Endometrial microvascular endothelial cells (primary cell): ENCODE measurements at regions not wholly inside any gene's neighbourhood (a gene's known extent, or its start where the extent isn't known, plus 50 kb on each side); places are given as distances from the start of the nearest gene placed in this dataset.
"Not testable (repeated sequence)": the region's sequence is repeated elsewhere in the genome, so short reads cannot be mapped to it uniquely, and the experiment has no call there.

Experiments
- in situ Hi-C: cut with HindIII; loops from 2 replicates; pipeline ENCODE4 v1.10.0; 2017; ENCODE audit warnings: low sequenced_read_pairs, low pct_unique_long_range_greater_than_20kb; ENCODE audit errors: inconsistent ontology term

GRCh38 chr6:121539439-121539838 lies 104.0 kb downstream of the GJA1 start:
- in situ Hi-C loops = no loop called here

DNA sequence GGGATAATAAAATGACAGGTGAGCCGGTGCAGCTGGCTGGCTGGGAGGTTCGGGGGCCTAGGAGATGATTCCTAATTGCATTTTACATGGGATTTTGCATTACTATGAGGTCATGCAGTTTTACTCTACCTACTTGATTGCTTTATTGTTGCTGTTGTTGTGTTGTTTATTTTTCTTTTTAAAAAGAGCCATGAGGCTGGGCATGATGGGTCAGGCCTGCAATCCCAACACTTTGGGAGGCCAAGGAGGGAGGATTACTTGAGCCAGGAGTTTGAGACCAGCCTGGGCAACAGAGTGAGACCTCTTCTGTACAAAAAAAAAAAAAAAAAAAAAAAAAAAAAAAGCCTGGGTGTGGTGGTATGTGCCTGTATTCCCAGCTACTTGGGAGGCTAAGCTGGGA lies 104.8 kb downstream of the GJA1 start:
- in situ Hi-C loops = no loop called here

DNA sequence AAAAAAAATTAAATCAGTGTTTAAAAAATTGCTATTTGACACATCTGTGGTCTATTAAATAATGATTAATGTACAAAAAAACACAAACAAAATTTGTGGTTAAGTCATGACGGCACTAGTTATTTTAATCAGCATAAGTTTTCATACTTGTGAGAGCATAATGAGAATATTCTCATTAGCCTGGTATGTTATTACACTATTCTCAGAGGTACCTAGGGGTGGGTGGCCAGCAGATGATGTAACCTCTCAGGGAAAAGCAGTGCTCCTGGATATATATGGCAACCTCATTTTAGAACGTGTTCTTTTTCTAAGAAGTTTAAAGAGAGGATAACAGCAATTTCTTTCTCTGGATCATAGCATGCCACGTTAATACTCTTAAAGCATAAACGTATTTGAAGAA lies 109.2 kb downstream of the GJA1 start:
- in situ Hi-C loops = no loop called here

- in situ Hi-C loops = no loop called here
Observed at GRCh38 chr6:121548131-121548530, 112.7 kb downstream of the GJA1 start.

DNA sequence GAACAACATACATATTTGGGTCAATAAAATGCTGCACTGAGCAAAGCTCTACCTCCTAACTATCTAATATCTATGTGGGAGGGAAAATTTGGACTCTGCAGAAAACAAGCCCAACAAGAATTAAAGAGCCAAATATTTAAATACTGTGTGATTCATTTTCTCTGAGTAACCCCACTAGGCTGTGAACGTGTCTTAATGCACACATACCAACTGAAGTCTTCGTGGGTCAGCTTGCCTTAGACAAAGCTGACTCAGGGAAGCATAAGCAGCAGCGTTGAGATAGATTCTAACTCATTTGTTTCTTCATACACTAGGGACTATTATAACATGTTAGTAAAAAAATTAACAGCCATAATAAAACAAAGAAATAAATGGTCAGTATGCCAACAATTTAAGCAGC lies 114.3 kb downstream of the GJA1 start:
- in situ Hi-C loops = no loop called here

- in situ Hi-C loops = no loop called here
Observed at GRCh38 chr6:121550491-121551010, 115.1 kb downstream of the GJA1 start.

DNA sequence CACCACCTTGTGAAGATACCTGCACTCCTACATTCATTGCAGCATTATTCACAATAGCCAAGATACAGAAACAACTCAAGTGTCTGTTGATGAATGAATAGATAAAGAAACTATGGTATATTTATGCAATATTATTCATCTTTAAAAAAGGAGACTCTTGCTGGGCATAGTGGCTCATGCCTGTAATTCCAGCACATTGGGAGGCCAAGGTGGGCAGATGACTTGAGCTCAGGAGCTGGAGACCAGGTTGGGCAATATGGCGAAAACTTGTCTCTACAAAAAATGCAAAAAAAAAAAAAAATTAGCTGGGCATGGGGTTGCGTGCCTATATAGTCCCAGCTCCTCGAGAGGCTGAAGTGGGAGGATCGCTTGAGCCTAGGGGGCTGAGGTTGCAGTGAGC lies 119.8 kb downstream of the GJA1 start:
- in situ Hi-C loops = no loop called here

DNA sequence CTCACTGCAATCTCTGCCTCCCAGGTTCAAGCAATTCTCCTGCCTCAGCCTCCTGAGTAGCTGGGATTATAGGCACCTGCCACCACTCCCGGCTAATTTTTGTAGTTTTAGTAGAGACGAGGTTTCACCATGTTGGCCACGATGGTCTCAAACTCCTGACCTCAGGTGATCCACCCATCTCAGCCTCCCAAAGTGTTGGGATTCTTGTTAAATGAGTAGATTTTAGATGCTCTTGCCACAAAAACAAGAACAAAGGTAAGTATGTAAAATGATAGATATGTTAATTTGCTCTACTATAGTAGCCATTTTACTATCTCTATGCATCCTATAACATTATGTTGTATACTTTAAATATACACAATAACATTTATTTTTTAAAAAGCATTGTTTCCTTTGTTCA lies 120.7 kb downstream of the GJA1 start:
- in situ Hi-C loops = not testable (repeated sequence)

DNA sequence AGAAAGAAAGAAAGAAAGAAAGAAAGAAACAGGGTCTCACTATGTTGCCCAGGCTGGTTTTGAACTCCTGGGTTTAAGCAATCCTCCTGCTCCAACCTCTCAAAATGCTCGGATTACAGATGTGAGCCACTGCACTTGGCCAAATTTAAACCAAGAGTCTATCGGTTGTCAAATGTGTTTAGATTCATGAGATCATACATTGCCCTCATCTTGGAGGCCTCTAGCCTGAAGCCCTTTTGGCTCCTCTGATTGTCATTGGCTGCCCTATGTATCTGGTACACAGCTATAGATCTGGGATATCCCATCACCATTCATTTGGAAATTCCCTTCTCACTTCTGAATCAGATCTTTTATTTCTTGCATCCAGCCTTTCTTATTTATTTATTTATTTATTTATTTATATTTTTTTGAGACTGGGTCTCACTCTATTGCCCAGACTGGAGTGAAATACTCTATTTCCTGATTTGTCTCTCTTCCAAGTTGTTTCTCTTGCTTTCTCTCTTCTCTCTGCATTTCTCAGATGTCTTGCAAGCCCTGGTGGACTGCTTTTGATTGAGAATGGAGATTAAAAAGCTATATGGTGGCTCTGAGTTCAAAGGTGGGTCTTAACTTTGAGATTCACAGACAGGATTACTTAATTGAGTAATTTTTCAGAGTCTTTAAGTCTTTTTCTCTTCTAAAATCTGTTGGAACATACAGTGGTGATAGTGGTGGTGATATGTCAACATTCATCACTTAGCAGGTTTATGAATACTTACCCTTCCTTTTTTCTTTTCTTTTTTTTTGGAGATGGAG lies 121.9 kb downstream of the GJA1 start:
- in situ Hi-C loops = no loop called here

GRCh38 chr6:121559611-121560269 lies 124.3 kb downstream of the GJA1 start:
- in situ Hi-C loops = no loop called here

- in situ Hi-C loops = no loop called here
Observed at GRCh38 chr6:121560476-121560875, 125.0 kb downstream of the GJA1 start.

- in situ Hi-C loops = no loop called here
Observed at GRCh38 chr6:121563286-121563685, 127.8 kb downstream of the GJA1 start.

DNA sequence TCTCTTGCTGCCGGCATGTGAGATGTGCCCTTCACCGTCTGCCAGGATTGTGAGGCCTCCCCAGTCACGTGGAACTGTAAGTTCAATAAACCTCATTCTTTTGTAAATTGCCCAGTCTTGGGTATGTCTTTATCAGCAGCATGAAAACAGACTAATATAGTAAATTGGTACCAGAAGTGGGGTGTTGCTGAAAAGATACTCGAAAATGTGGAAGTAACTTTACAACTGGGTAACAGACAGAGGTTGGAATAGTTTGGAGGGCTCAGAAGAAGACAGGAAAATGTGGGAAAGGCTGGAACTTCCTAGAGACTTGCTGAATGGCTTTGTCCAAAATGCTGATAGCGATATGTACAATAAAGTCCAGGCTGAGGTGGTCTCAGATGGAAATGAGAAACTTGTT lies 129.1 kb downstream of the GJA1 start:
- in situ Hi-C loops = not testable (repeated sequence)

- in situ Hi-C loops = no loop called here
Observed at GRCh38 chr6:121571455-121571854, 136.0 kb downstream of the GJA1 start.

- in situ Hi-C loops = no loop called here
Observed at GRCh38 chr6:121573481-121573880, 138.0 kb downstream of the GJA1 start.

DNA sequence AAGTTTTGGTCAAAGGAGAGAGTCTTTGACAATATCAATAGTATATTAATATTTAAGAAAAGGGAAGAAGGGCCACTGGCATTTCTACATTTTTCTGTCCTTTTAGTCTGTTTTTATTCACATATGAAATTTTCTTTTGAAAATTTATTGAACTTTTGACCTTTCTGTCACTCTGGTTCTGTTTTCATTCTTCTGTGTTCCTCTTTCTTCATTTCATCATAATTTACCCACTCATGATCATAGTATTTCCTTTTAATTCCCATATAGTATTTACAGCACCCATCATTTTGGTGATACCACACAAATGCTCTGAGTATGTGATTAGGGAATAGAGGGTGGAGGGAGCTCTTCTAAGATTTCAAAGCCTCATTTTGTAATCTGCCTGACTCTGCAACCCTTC lies 142.8 kb downstream of the GJA1 start:
- in situ Hi-C loops = no loop called here

DNA sequence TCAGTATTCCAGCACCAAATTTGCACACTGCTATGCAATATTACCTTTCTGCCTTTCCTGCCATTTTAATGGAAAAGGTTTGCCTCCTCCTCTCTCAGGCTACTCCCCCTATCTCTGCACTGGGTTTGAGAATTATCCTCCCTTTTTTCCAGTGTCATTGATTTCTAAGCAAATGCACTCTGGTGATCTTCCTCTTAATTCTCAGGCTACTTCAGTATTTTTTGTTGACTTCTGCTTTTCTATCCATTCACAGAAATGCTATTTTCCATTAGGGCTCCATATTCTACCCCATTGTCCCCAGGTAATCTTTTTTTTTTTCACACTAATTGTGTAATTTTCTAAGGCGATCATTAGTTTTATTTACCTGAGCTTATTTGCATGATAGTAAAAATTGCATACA lies 144.0 kb downstream of the GJA1 start:
- in situ Hi-C loops = no loop called here

DNA sequence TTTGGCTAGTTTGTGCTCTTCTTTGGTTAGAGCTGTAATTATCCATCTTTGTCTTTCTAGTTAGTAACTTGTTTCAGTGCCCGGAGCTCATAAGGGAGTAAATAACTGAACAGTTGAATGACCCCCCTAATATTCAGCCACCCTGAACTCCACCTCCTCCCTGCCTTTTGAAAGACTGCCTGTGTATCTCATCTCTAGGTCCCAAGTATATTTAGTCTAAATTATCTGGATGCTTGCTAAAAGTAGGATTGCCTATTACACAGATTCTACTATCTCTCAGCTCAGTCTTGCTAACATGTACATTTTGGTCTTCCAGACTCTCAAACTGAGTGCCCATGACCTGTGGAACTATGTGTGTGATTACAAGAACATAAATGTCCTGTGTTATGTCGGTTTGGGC lies 145.9 kb downstream of the GJA1 start:
- in situ Hi-C loops = no loop called here

- in situ Hi-C loops = no loop called here
Observed at GRCh38 chr6:121582262-121582661, 146.8 kb downstream of the GJA1 start.

- in situ Hi-C loops = no loop called here
Observed at GRCh38 chr6:121584586-121585369, 149.3 kb downstream of the GJA1 start.
